Suppressor macrophage treated with lipopolysaccharide for 1 hour (primary cell): ENCODE measurements at regions not wholly inside any gene's neighbourhood (a gene's known extent, or its start where the extent isn't known, plus 50 kb on each side); places are given as distances from the start of the nearest gene placed in this dataset.
A peak's percentile ranks its signal among the peaks of the same experiment; 100 is the strongest.

ENCODE experiments used
- DNase-seq, 3 donors: peaks; one replicate each; pipeline ENCODE4 v3.0.0-alpha.2; 2020 to 2022

GRCh38 chr3:17980863-17981262 is 238.4 kb upstream of the TBC1D5 start:
- DNase-seq = no peak

DNA sequence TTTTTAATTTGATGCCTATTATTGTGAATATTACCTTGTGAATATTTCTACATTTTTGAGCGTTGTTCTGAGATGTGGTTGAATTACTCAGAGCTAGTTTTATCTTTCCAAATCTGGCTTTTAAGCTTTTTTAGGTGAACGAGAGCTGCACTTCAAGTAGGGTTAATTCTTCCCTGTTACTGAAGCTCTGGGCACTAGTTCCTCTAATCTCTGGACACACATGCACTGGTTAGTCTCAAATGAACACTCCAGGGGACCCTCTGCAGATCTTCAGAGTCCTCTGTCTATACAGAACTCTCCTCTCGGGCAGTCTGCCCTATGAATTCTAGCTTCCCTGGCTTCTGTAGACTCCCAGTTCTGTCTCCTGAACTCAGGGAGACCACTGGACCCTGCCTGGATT is 237.5 kb upstream of the TBC1D5 start:
- no peak for DNase-seq

DNA sequence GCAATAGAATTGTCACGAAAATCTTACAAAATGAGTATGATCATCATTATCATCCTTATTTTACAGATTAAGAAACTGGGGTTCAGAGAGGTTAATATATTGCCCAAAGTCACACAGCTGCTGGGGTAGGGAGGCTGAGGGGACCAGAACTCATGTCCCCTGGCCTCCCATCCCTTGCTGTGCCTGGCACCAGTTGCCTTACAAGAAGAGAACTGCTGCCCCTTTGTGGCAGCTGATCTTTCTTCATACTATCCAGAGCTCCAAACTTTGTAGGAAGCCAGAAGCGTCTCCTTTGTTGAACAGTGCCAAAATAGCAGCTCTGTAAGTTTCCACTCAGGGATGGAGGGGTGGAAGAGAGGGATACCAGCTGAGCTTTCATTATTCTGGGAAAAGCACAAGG is 236.8 kb upstream of the TBC1D5 start:
- DNase-seq = peak in 2 of 3 donors; percentile 15 to 23

- DNase-seq = no peak
These were observed 231.9 kb upstream of the TBC1D5 start for GRCh38 chr3:17974206-17974841.

DNA sequence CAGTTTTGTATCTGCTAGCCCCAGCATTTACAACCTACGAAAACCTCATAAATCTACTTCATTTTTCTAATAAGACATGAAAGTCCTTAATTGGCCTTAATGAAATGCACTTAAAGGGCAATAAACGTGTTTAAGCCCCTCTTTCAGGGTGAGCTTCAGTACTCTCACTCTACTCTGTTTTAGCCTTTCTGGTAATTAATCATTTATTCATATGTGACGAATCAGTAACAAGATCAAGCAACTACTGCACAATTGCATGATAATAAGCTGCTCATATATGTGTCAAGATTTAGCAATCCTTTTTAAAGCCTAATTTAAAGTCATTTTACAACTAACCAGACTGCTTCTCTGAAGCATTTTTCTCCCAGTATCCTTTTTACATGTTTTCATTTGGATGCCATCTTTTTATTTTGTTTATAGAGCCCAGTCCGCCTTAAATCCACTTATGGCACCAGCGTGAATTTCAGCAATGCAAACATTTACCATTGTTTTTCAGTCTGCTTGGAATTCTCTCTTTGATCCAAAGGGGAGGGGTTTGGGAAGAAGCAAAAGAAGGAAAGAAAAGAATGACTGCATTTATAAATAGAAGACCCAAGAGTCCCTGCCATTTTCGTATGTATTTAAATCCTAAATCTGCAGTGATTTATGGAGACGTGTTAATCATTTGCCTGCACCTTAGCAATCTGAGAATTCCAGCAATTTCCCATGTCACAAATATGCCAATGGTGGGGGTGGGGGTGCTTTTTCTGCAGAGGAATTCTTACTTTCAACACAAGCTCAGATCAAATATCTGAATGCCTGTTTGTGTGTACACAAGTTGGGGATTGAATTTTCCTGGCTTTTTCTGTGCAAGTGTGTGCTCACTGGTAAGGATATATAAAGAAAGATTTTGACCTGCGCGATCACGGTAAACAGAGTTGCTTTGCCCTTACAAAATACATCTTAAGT is 230.8 kb upstream of the TBC1D5 start:
- DNase-seq = no peak

DNA sequence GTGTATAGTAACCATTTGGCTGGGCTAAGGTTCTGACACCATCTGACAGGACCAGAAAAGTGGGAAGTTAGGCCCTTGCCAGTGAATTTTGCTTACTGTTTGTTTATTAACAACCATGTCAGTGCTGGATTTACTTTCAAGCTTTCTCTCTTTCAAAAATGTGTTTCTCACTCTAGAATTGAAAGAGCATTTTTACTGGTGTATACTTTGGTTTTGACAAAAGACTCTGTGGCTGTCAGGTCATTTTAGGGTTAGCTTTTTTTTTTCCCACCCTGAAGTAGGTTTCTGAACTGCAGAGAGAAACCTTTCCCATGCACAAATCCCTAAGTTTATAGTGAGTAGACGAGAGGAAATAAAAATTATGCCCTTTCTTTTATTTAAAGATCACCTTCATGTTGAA is 230.0 kb upstream of the TBC1D5 start:
- no peak for DNase-seq

DNA sequence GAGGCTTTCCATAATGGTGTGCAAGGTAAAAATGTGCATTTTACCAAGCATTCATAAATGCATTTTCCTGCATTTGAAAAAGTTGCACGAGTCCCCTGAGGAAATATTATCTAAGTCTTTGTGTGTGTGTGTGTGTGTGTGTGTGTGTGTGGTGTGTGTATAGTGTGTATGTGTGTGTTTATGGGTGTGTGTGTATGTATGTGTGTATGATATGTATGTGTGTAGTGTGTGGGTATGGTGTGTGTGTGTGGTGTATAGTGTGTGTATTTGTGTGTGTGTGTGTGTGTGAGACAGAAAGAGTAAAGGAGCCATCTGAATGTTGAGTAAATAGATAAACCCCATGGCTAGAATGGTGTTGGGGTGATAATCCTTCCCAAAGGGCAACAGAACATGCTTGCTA is 229.6 kb upstream of the TBC1D5 start:
- no peak for DNase-seq

GRCh38 chr3:17969985-17970568 is 227.6 kb upstream of the TBC1D5 start:
- DNase-seq = no peak

DNA sequence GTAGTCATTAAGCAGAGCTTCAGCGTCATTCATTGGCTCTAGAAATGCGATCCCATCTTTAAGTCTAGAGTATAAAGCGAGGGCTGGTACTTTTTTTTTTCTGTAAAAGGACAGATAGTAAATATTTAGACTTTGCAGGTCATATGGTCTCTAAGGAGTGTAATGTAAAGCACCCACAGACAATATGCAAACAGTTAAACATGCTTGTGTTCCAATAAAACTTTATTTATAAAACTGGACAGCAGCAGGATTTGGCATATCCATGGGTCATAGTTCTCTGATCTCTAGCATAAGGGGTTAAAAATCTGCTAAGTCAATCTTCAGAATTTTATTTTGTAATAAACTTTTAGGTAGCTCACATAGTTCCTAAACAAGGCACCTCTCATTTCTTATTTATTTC is 226.8 kb upstream of the TBC1D5 start:
- no peak for DNase-seq

DNA sequence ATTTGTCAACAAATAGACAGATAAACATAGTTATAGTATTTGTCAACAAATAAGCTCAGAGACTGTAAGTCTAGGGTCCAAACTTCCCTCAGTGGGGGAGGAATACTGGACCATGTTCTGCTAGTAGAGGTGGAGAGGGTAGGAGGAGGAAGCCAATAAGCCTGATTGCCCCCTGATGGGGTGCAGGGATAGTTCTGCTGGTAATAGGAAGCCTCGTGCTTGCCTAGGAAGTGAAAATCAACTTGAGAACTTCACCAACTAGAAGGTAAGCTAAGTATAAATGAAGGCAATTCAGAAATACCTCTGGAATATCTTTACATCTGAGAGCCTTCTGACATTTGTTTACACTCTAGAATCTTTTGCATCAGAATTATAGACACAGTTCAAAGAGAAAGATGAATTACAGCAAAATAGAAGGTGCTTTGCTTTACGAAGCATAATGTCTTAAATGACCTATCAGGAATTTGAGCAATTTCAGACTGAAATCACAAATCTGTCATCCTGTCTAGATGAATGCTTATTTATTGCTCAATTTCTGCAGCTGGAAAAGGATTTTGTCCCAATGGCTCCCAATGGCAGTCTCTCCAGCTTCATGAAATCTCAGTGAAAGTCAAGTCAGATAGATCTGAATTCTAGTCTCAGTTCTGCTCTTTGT is 225.6 kb upstream of the TBC1D5 start:
- DNase-seq = no peak

- DNase-seq = no peak
These were observed 224.7 kb upstream of the TBC1D5 start for GRCh38 chr3:17967111-17967510.

DNA sequence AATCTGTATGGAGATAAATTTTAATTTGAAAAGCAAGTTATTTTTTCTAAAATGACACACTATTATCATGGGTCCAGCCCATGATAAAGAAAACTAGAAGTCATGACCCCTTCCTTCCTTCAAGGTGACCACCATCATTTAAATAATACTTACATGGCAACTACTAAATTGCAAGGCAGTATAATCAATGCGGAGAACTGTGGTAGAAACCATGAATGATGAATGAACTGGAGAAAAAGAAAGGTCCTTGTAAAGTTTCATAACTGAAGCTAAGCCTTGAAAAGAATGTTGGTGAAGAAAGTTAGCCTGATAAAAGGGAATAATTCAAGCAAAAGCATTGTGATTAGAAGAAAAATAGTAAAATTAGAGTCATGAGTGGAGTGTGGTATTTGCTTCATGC is 222.9 kb upstream of the TBC1D5 start:
- no peak for DNase-seq

- DNase-seq = no peak
These were observed 221.7 kb upstream of the TBC1D5 start for GRCh38 chr3:17964108-17964507.

DNA sequence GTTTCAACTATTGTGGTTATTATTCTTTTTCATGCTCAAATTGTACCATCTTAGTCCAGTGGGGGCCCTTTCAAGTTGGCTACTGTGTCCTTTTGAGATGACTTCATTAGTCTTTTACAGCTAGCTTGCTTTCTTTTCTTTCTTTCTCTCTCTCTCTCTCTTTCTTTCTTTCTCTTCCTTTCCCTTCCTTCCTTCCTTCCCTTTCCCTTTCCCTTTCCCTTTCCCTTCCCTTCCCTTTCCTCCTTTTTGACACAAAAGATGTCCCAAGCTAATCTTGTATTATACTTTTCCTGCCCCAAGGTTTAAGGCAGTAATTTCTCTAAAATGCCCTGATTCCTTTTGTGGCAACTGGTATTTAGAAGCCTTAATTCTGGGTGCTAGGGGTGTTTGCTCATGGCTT is 213.0 kb upstream of the TBC1D5 start:
- DNase-seq = no peak

DNA sequence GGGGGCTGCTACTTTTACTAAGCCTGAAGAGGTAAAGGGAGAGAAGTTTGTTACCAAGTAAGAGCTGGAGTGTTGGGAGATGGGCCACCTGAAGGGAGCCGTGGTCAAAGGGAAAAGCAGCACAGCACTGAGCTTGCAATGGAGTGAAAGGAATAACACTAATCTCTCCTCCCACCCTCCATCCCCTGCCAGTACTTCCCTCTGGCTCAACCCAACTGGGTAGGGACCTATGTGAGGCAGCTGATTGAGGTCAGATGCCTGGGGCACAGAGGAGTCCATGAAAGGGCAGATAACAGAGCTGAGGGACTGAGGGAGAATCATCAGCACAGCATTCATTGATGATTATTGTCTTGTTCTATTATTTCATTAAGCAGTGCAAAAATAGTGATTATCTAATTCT is 212.4 kb upstream of the TBC1D5 start:
- no peak for DNase-seq

GRCh38 chr3:17951241-17951640 is 208.8 kb upstream of the TBC1D5 start:
- DNase-seq = no peak

GRCh38 chr3:17949101-17949500 is 206.7 kb upstream of the TBC1D5 start:
- peak; percentile 44 to 75 (median 67) for DNase-seq

- DNase-seq = no peak
These were observed 205.4 kb upstream of the TBC1D5 start for GRCh38 chr3:17947833-17948232.

DNA sequence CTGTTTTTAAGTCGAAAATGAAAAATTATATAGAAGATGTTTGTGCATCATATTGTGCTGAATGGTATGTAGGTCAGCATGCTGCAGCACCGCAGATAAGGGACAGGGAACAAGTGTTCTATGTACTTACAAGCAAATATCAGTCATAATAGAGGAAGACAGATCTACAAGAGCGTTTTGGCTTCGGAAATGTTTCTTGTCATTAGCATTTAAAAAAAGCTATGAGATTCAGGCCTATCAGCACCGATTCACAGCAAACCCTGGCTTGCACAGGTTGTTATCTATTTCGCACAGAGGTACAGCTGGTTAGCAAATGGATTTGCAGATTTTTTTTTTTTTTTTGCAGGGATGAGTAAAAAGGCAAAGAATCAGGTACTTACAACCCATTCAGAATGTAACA is 204.2 kb upstream of the TBC1D5 start:
- no peak for DNase-seq

DNA sequence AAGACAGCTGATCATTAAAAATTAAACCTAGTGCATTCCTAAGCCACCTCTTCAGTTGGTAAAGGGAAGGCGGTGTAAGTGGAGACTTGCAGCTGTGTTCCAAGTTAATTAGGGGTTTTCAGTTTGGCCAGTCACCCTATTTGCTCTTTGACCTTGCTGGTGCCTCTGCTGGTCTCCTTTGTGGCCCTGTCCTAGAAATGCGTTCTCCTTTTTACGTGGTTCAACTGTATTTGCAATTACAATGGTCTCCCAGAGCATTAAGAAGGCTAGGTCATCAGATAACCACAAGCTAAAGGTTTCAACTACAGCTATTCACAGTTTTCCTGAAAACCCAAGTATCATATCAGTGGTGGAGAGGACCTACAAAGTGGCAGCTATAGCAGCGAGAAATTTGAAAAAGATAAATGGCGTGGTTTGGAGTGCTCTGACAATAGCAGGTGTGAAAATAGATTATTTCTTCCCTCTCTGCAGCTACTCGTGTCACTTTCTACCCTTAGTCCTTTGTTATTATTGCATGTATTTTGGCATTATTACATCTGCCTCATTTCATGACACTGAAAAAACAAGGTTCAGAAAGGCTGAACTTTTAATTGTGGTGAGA is 203.5 kb upstream of the TBC1D5 start:
- DNase-seq = no peak

DNA sequence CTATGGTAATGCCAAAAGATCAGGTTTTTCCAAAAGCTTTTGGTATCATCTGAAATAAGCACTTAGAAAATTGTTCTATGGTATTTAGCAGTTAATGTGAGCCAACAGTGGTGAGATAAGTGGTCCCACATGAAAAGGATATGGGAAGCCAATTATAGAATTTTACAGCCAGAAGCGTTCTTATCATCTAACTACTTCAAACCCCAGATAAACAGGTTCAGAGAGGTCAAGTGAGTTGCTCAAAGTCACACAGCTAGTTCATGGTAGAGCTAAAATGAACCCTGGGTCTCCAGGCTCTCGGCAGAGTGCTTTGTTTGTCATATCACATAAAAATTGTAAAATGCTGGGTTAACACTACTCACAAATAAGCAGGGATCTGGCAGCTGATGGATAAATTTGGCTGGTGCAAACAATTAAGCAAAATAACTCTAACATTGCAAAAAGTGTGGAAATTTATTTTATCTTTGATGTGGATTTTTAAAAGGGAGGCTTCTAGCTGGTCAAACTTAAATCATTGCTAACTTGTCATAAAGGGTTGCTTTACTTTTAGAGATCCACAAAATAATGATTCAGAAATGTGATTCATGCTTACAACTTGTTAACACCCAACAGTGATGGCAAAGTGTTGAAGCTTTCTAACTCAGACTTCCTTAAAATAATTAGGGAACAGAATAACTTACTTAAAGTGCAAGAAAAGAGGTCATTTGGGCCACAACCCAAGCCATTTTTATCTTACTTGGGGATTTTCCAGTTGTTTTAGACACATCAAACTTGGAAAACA is 202.8 kb upstream of the TBC1D5 start:
- DNase-seq = peak; percentile 48 to 85 (median 83)

DNA sequence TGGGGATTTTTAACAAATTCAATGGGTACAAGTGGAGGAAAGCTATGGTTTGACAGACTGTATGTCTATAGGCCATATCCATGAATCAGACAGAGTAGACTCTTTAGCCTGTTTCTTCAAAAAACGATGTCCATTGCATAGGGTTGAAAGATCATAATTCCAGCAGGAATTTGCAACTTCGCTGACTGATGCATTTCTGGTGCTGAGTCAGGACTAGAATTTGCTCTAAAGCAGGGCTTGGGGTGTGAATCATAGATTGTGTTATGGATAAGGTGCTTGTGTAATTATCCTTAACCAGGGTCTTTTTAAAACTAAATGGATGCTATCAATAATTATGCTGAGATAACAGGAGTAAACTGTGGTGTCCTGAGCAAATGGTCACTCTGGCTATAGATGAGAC is 200.4 kb upstream of the TBC1D5 start:
- DNase-seq = no peak
